HAP-1 (cell line): ENCODE measurements at regions not wholly inside any gene's neighbourhood (a gene's known extent, or its start where the extent isn't known, plus 50 kb on each side); places are given as distances from the start of the nearest gene placed in this dataset.

ENCODE experiments used
- DNase-seq, 2 experiments: peaks; one replicate each; pipeline ENCODE4 v3.0.0-alpha.2; 2016 to 2020; ENCODE audit warnings: low spot score in 2 of 2
- H3K27me3 ChIP-seq: fragments of 250-450 bp; sonication (Bioruptor Pico); 2 replicates; pipeline ENCODE4 v1.5.1; 2020; ENCODE audit warnings: low read depth, mild to moderate bottlenecking, moderate library complexity
- H3K36me3 ChIP-seq: fragments of 250-450 bp; sonication (Bioruptor Pico); replicated peaks from 2 replicates; pipeline ENCODE4 v1.5.1; 2020; ENCODE audit warnings: mild to moderate bottlenecking
- H3K4me1 ChIP-seq: fragments of 250-450 bp; sonication (Bioruptor Pico); 2 replicates; pipeline ENCODE4 v1.5.1; 2020; ENCODE audit warnings: mild to moderate bottlenecking
- H3K4me3 ChIP-seq: fragments of 250-450 bp; sonication (Bioruptor Pico); 2 replicates; pipeline ENCODE4 v1.5.1; 2020; ENCODE audit warnings: mild to moderate bottlenecking, moderate library complexity
- H3K9me3 ChIP-seq: fragments of 250-450 bp; sonication (Bioruptor Pico); 2 replicates; pipeline ENCODE4 v1.5.1; 2020; ENCODE audit warnings: mild to moderate bottlenecking, moderate library complexity
- in situ Hi-C: fragments of 300-500 bp; cut with MboI; formaldehyde crosslinking; loops from 3 replicates; pipeline ENCODE4 v1.14.3; 2020; ENCODE audit warnings: low sequenced_read_pairs, inconsistent platforms, mixed read lengths

GRCh38 chr13:103156346-103156998, 90.3 kb upstream of the SLC10A2 start:
- Histone ChIP-seq H3K27me3 (peaks cover 11% of the 10 kb centered on the region), H3K9me3 (no peaks in the 10 kb centered on the region), H3K36me3 (no peaks in the 10 kb centered on the region), H3K4me1 (peaks cover 5% of the 10 kb centered on the region), H3K4me3 (no peak overlapping the region)
- in situ Hi-C loops: no loop called here
- DNase-seq: no peak

GRCh38 chr13:103153466-103153865, 87.2 kb upstream of the SLC10A2 start:
- Histone ChIP-seq H3K27me3 (peaks cover 8% of the 10 kb centered on the region; the same call in 1 of the 2 replicates), H3K4me1 (peaks cover 7% of the 10 kb centered on the region), H3K9me3 (no peaks in the 10 kb centered on the region), H3K36me3 (no peaks in the 10 kb centered on the region), H3K4me3 (no peak overlapping the region)
- in situ Hi-C loops: no loop called here
- DNase-seq: no peak

DNA sequence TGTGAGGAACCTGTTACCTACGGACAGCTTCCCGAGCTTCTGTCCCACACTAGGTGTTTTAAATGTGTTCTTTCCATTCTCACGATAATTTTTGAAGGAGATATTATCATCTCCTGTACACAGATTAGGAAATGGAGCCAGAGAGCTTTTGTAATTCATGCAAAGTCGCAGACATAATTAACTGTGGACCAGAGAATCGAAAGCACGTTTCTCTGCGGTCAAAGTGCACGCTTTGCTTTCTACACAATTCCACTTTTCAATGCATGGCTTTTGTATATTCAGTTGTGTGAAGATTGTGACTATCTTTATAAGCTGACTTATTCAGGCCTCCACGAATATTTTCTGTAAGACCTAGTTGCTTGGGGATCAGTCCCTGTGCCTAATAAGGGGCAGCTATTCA, 81.7 kb upstream of the SLC10A2 start:
- Histone ChIP-seq H3K36me3 (no peaks in the 10 kb centered on the region), H3K9me3 (no peaks in the 10 kb centered on the region), H3K27me3 (no peaks in the 10 kb centered on the region), H3K4me1 (peaks cover 7% of the 10 kb centered on the region), H3K4me3 (no peak overlapping the region)
- in situ Hi-C loops: no loop called here
- DNase-seq: peak in 1 of 2 experiments; percentile 3

GRCh38 chr13:103145442-103145841, 79.2 kb upstream of the SLC10A2 start:
- no peaks in the 10 kb centered on the region for H3K9me3 ChIP-seq
- H3K4me3 ChIP-seq: no peak overlapping the region
- DNase-seq: no peak
- no peaks in the 10 kb centered on the region for H3K36me3 ChIP-seq
- peaks cover 2% of the 10 kb centered on the region; the same call in 1 of the 2 replicates for H3K4me1 ChIP-seq
- in situ Hi-C loops: no loop called here
- H3K27me3 ChIP-seq: 0 out of 2 replicates have a peak, but pooled peaks cover 5% of the 10 kb centered on the region

DNA sequence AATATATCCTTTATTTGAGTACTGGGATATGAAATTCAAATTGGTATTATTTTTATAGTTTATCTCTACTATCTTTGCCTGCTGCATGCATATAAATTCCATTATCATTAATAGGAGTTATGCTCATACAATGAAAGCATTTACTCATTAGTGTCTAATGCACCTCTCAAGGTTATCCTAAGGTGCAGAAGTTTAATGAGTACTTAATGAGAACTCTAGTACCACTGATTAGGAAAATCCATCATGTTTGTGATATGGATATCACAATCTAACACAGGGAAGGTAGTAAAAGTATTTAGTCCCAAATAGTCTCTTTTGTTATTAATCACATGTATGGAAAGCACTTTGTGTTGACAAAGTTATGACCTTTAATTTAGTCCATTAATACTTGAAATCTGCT, 77.2 kb upstream of the SLC10A2 start:
- Histone ChIP-seq H3K36me3 (no peaks in the 10 kb centered on the region), H3K27me3 (0 out of 2 replicates have a peak, but pooled peaks cover 5% of the 10 kb centered on the region), H3K4me3 (no peak overlapping the region), H3K4me1 (no peaks in the 10 kb centered on the region; the same call in 1 of the 2 replicates), H3K9me3 (no peaks in the 10 kb centered on the region)
- DNase-seq: no peak
- in situ Hi-C loops: no loop called here

GRCh38 chr13:103142151-103142550, 75.9 kb upstream of the SLC10A2 start:
- H3K9me3 ChIP-seq: no peaks in the 10 kb centered on the region
- H3K36me3 ChIP-seq: no peaks in the 10 kb centered on the region
- H3K4me1 ChIP-seq: no peaks in the 10 kb centered on the region
- H3K4me3 ChIP-seq: no peak overlapping the region
- in situ Hi-C loops: no loop called here
- DNase-seq: no peak
- H3K27me3 ChIP-seq: 0 out of 2 replicates have a peak, but pooled peaks cover 5% of the 10 kb centered on the region

- Histone ChIP-seq H3K36me3 (no peaks in the 10 kb centered on the region), H3K27me3 (0 out of 2 replicates have a peak, but pooled peaks cover 5% of the 10 kb centered on the region), H3K4me3 (no peak overlapping the region), H3K9me3 (no peaks in the 10 kb centered on the region), H3K4me1 (no peaks in the 10 kb centered on the region)
- in situ Hi-C loops: no loop called here
- peak; percentile 35 to 38 for DNase-seq
Observed at GRCh38 chr13:103140001-103140671, 73.9 kb upstream of the SLC10A2 start.

- no peaks in the 10 kb centered on the region for H3K36me3 ChIP-seq
- in situ Hi-C loops: no loop called here
- no peaks in the 10 kb centered on the region for H3K4me1 ChIP-seq
- no peak for DNase-seq
- peaks cover 10% of the 10 kb centered on the region for H3K27me3 ChIP-seq
- no peak overlapping the region for H3K4me3 ChIP-seq
- H3K9me3 ChIP-seq: no peaks in the 10 kb centered on the region
Observed at GRCh38 chr13:103134271-103134670, 68.1 kb upstream of the SLC10A2 start.

DNA sequence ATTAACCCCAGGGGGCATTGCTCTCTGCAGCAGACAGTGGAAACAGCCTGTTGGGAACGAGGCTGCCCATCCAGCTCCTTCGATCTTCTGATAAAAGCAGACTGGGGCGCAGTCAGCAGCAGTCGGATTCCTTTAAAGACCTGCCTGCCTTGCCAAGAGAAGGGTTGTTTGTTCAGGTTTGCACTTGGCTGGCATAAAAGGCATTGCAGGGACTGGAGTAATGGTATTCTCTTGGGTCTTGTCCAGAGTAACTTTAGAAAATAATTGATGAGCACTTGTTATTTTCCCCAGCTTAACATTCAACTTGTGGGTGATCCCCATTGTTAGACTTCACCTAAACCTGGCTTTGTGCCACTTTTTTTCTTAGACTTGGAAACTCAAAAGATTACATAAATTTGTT, 67.3 kb upstream of the SLC10A2 start:
- in situ Hi-C loops: no loop called here
- H3K27me3 ChIP-seq: peaks cover 10% of the 10 kb centered on the region
- no peaks in the 10 kb centered on the region for H3K36me3 ChIP-seq
- H3K4me3 ChIP-seq: no peak overlapping the region
- H3K4me1 ChIP-seq: no peaks in the 10 kb centered on the region
- H3K9me3 ChIP-seq: no peaks in the 10 kb centered on the region
- DNase-seq: no peak

DNA sequence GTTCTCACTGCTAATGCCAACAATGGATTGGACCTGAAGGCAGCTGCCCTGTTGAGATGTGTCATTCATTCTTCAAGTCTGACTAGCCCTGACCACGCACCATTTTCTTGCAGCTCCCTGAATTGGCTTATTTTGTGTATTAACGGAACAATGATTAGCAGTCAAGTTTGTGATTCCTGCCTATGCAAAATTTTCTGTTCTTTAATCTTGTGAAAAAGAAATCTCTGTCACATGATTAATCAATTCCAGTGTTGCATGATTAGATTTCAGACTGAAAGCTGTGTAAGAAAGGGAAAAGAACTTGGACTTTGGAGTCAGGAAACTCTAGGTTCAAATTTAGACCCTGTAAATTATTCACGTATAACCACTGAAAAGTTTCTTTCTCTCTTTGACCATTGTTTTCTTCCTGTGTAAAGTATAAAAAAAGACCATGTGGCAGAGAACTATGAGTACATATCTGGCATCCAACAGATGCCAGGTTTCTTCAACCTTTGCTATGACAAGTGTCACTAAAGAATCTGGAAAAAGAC, 64.5 kb upstream of the SLC10A2 start:
- peaks cover 10% of the 10 kb centered on the region for H3K27me3 ChIP-seq
- no peaks in the 10 kb centered on the region for H3K36me3 ChIP-seq
- H3K4me3 ChIP-seq: no peak overlapping the region
- no peaks in the 10 kb centered on the region for H3K9me3 ChIP-seq
- in situ Hi-C loops: no loop called here
- no peaks in the 10 kb centered on the region for H3K4me1 ChIP-seq
- DNase-seq: no peak

DNA sequence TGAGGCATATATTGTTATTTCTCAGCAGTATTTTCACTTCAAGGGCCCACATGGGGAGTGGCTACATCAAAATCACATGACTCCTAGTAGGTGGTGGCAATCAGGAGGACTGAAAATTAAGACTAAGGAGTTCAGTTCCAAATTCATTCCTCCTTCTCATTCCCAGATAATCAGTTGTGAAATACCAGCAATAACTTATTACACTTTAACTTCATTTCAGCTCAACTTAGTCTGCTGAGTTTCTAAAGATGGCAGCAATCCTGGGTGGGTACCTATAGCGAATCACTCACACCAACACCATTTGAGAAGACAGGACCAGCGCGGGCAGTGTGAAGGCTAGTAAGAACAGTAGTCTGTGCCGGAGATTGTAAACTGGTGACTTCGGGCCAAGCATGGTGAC, 63.9 kb upstream of the SLC10A2 start:
- DNase-seq: no peak
- Histone ChIP-seq H3K27me3 (peaks cover 10% of the 10 kb centered on the region), H3K4me3 (no peak overlapping the region), H3K36me3 (no peaks in the 10 kb centered on the region), H3K9me3 (no peaks in the 10 kb centered on the region), H3K4me1 (no peaks in the 10 kb centered on the region)
- in situ Hi-C loops: no loop called here
